ENCODE measurements at regions not wholly inside any gene's neighbourhood (a gene's known extent, or its start where the extent isn't known, plus 50 kb on each side); places are given as distances from the start of the nearest gene placed in this dataset.

DNA sequence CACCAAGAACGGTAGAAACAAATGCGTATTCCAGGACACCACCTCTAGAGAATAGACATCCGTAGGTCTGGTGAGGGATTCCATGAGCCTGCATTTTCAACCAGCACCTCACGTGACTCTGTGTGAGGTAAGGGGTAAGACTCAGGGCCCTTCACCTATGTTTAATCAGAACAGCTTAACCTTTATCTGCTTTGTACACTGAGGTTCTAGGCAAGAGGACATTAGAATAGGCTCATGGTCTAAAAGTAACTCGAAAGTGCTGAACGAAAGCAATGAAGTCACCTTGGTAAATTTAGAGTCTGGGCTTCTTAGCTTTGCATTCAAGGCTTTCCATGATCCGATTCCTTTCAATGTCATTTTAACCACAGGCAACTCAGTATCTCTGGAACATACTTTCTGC, 270.5 kb upstream of the CADM1 start:
- TF ChIP-seq, protein P1, sequence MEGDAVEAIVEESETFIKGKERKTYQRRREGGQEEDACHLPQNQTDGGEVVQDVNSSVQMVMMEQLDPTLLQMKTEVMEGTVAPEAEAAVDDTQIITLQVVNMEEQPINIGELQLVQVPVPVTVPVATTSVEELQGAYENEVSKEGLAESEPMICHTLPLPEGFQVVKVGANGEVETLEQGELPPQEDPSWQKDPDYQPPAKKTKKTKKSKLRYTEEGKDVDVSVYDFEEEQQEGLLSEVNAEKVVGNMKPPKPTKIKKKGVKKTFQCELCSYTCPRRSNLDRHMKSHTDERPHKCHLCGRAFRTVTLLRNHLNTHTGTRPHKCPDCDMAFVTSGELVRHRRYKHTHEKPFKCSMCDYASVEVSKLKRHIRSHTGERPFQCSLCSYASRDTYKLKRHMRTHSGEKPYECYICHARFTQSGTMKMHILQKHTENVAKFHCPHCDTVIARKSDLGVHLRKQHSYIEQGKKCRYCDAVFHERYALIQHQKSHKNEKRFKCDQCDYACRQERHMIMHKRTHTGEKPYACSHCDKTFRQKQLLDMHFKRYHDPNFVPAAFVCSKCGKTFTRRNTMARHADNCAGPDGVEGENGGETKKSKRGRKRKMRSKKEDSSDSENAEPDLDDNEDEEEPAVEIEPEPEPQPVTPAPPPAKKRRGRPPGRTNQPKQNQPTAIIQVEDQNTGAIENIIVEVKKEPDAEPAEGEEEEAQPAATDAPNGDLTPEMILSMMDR (IDR thresholded peaks at IDR 0.05; ENCODE audit: low read length): no peak
- no peak for TF ChIP-seq EZH2 (IDR thresholded peaks at IDR 0.05; ENCODE audit: borderline replicate concordance, low read length)

All from OCI-LY1 (cell line).